Esophagus muscularis mucosa (tissue), 4 donors: ENCODE measurements at regions not wholly inside any gene's neighbourhood (a gene's known extent, or its start where the extent isn't known, plus 50 kb on each side); places are given as distances from the start of the nearest gene placed in this dataset.
A peak's percentile ranks its signal among the peaks of the same experiment; 100 is the strongest.

Experiments
- DNase-seq: peaks from one replicate; pipeline ENCODE4 v3.0.0-alpha.2; 2017; ENCODE audit errors: extremely low spot score
- H3K27ac ChIP-seq, 4 donors: fragments of 200-600 bp; sonication (generic); replicated peaks in 1 of 4; 1 replicate in 3 of 4; 2 replicates in 1 of 4; pipeline ENCODE4 v1.5.1; 2016 to 2019; ENCODE audit warnings: mild to moderate bottlenecking in 1 of 4
- H3K27me3 ChIP-seq, 4 donors: fragments of 200-600 bp; sonication (generic); one replicate each; pipeline versions ENCODE4 v1.5.1 to v1.6.0; 2016 to 2019
- H3K36me3 ChIP-seq, 4 donors: fragments of 200-600 bp; sonication (generic); one replicate each; pipeline ENCODE4 v1.5.1; 2016 to 2019
- H3K4me1 ChIP-seq, 4 donors: fragments of 200-600 bp; sonication (generic); one replicate each; pipeline ENCODE4 v1.5.1; 2016 to 2019
- H3K4me3 ChIP-seq, 4 donors: fragments of 200-600 bp; sonication (generic); 1 replicate in 2 of 4; 2 replicates in 2 of 4; pipeline ENCODE4 v1.5.1; 2016 to 2019; ENCODE audit warnings: mild to moderate bottlenecking in 4 of 4, moderate library complexity in 1 of 4
- H3K9me3 ChIP-seq, 4 donors: fragments of 200-600 bp; sonication (generic); 1 replicate in 3 of 4; 2 replicates in 1 of 4; pipeline ENCODE4 v1.5.1; 2016 to 2019
- CTCF ChIP-seq, 3 experiments: fragments of 200-600 bp in 2 of 3; fragments of 450-650 bp in 1 of 3; sonication (generic) in 2 of 3; IDR thresholded peaks; one replicate each; pipeline ENCODE4 v1.5.1; 2017 to 2019; ENCODE audit warnings: antibody characterized with exemption in 3 of 3, mild to moderate bottlenecking in 2 of 3, moderate library complexity in 1 of 3
- EP300 ChIP-seq: sonication (generic); formaldehyde crosslinking; IDR thresholded peaks from one replicate; pipeline ENCODE4 v1.6.1; 2017; ENCODE audit warnings: antibody characterized with exemption
- POLR2A ChIP-seq: fragments of 450-650 bp; IDR thresholded peaks from one replicate; pipeline ENCODE4 v1.6.1; 2017; ENCODE audit warnings: antibody characterized with exemption, moderate library complexity, mild to moderate bottlenecking, low read depth
- POLR2AphosphoS5 ChIP-seq, 2 donors: sonication (generic); formaldehyde crosslinking; IDR thresholded peaks; one replicate each; pipeline ENCODE4 v1.6.1; 2017; ENCODE audit warnings: antibody characterized with exemption in 2 of 2
- WGBS: methylation state at CpG from one replicate; pipeline ENCODE4 v1.1.5; 2018; 5-methylcytosine and 5-hydroxymethylcytosine counted together
- intact Hi-C: fragments of 100-400 bp; cut with DNase I; formaldehyde crosslinking; loops from one replicate; pipeline ENCODE4 v1.15.1; 2023

- Histone ChIP-seq H3K27me3 (no peaks in the 10 kb centered on the region), H3K36me3 (no peaks in the 10 kb centered on the region), H3K9me3 (peaks cover 0 to 31% (median 29%) of the 10 kb centered on the region in 4 donors), H3K4me3 (no peak overlapping the region), H3K4me1 (no peaks in the 10 kb centered on the region), H3K27ac (no peak overlapping the region)
- intact Hi-C loops: no loop called here
- no peak for TF ChIP-seq POLR2A
- TF ChIP-seq CTCF (IDR thresholded peaks at IDR 0.05): no peak
- TF ChIP-seq EP300: no peak
- TF ChIP-seq POLR2AphosphoS5 (IDR thresholded peaks at IDR 0.05): no peak
- 78% methylated on average over 2 of the region's 2 CpGs for WGBS
- DNase-seq: no peak
Measured at GRCh38 chr11:115806056-115806455, 301.8 kb upstream of the CADM1 start.

- 93% methylated on average over 2 of the region's 2 CpGs for WGBS
- Histone ChIP-seq H3K4me1 (no peaks in the 10 kb centered on the region), H3K4me3 (no peak overlapping the region), H3K9me3 (peaks cover 0 to 13% (median 13%) of the 10 kb centered on the region in 4 donors), H3K27me3 (no peaks in the 10 kb centered on the region), H3K36me3 (no peaks in the 10 kb centered on the region), H3K27ac (no peak overlapping the region)
- no peak for TF ChIP-seq CTCF (IDR thresholded peaks at IDR 0.05)
- TF ChIP-seq EP300: no peak
- TF ChIP-seq POLR2A: no peak
- no peak for TF ChIP-seq POLR2AphosphoS5 (IDR thresholded peaks at IDR 0.05)
- peak; percentile 78 for DNase-seq
- intact Hi-C loops: no loop called here
Measured at GRCh38 chr11:115803073-115803740, 299.0 kb upstream of the CADM1 start.

GRCh38 chr11:115802641-115803040 is 298.4 kb upstream of the CADM1 start:
- 92% methylated on average over 3 of the region's 3 CpGs for WGBS
- DNase-seq: no peak
- intact Hi-C loops: no loop called here

GRCh38 chr11:115792903-115793302 is 288.7 kb upstream of the CADM1 start:
- WGBS: 89% methylated on average over 6 of the region's 6 CpGs
- no peak for DNase-seq
- intact Hi-C loops: no loop called here

More at GRCh38 chr11:115802641-115803040, 298.4 kb upstream of the CADM1 start:
- Histone ChIP-seq H3K27me3 (no peaks in the 10 kb centered on the region), H3K36me3 (no peaks in the 10 kb centered on the region), H3K4me1 (no peaks in the 10 kb centered on the region), H3K27ac (no peak overlapping the region), H3K9me3 (peaks cover 0 to 7% (median 7%) of the 10 kb centered on the region in 4 donors), H3K4me3 (no peak overlapping the region)
- TF ChIP-seq CTCF (IDR thresholded peaks at IDR 0.05) (no peak), EP300 (no peak), POLR2AphosphoS5 (IDR thresholded peaks at IDR 0.05) (no peak), POLR2A (no peak)

More at GRCh38 chr11:115792903-115793302, 288.7 kb upstream of the CADM1 start:
- Histone ChIP-seq H3K4me3 (no peak overlapping the region), H3K27me3 (no peaks in the 10 kb centered on the region), H3K9me3 (no peaks in the 10 kb centered on the region), H3K4me1 (no peaks in the 10 kb centered on the region), H3K27ac (no peak overlapping the region), H3K36me3 (no peaks in the 10 kb centered on the region)
- TF ChIP-seq EP300 (no peak), POLR2AphosphoS5 (IDR thresholded peaks at IDR 0.05) (no peak), POLR2A (no peak), CTCF (IDR thresholded peaks at IDR 0.05) (no peak)
